CD4-positive, alpha-beta T cell (primary cell): ENCODE measurements at regions not wholly inside any gene's neighbourhood (a gene's known extent, or its start where the extent isn't known, plus 50 kb on each side); places are given as distances from the start of the nearest gene placed in this dataset.

Experiments
- ATAC-seq: fragments of 200-7000 bp; cut with Tn5 transposase; one replicate; pipeline ENCODE4 v1.10.0; 2022; ENCODE audit warnings: mild to moderate bottlenecking; ENCODE audit not compliant: poor library complexity
- CTCF ChIA-PET: fragments of 350-600 bp; sonication (Branson Sonifier 250); formaldehyde crosslinking; loops from one replicate; lab custom pipeline; 2021; ENCODE audit warnings: antibody characterized with exemption, inconsistent platforms; lab: Charles Lee
- POLR2A ChIA-PET: fragments of 350-600 bp; sonication (Branson Sonifier 250); formaldehyde crosslinking; loops from one replicate; lab custom pipeline; 2021; ENCODE audit warnings: antibody characterized with exemption, inconsistent platforms; lab: Charles Lee
- DNase-seq, 14 experiments: peaks; one replicate each; pipeline ENCODE4 v3.0.0-alpha.2; 2013 to 2020; ENCODE audit warnings: mixed read lengths in 2 of 14
- H3K27ac ChIP-seq, 2 donors: one replicate each; pipeline versions ENCODE4 v1.5.1 to v1.7.0; 2013; ENCODE audit warnings: low read length in 2 of 2, low read depth in 1 of 2, mild to moderate bottlenecking in 1 of 2
- H3K27me3 ChIP-seq, 2 experiments: 1 replicate in 1 of 2; 2 replicates in 1 of 2; pipeline versions ENCODE4 v1.6.1 to v1.7.0; 2013; ENCODE audit warnings: low read length in 2 of 2, control low read depth in 1 of 2, mild to moderate bottlenecking in 1 of 2, moderate library complexity in 1 of 2; ENCODE audit not compliant: insufficient read depth in 2 of 2, control insufficient read depth in 1 of 2
- H3K36me3 ChIP-seq: one replicate; pipeline ENCODE4 v1.6.1; 2013; ENCODE audit warnings: low read length, control low read depth; ENCODE audit not compliant: insufficient read depth
- H3K4me1 ChIP-seq: one replicate; pipeline ENCODE4 v1.6.1; 2013; ENCODE audit warnings: low read length, control low read depth; ENCODE audit not compliant: insufficient read depth
- H3K4me3 ChIP-seq: one replicate; pipeline ENCODE4 v1.5.1; 2013; ENCODE audit warnings: mild to moderate bottlenecking, low read length, moderate library complexity
- H3K9me3 ChIP-seq, 2 experiments: 1 replicate in 1 of 2; 2 replicates in 1 of 2; pipeline versions ENCODE4 v1.6.1 to v1.7.0; 2013; ENCODE audit warnings: low read length in 2 of 2, mild to moderate bottlenecking in 2 of 2, control low read depth in 1 of 2, moderate library complexity in 1 of 2; ENCODE audit not compliant: control insufficient read depth in 1 of 2, insufficient read depth in 1 of 2
- H3K27ac Mint-ChIP-seq: one replicate; pipeline ENCODE4 v1.8.0; 2020; ENCODE audit warnings: mixed read lengths
- H3K27me3 Mint-ChIP-seq: one replicate; pipeline ENCODE4 v1.8.0; 2021; ENCODE audit warnings: mixed read lengths
- H3K36me3 Mint-ChIP-seq: one replicate; pipeline ENCODE4 v1.8.0; 2021; ENCODE audit warnings: low read depth, mixed read lengths
- H3K4me1 Mint-ChIP-seq: one replicate; pipeline ENCODE4 v1.8.0; 2021; ENCODE audit warnings: low read depth, mixed read lengths
- H3K4me3 Mint-ChIP-seq: one replicate; pipeline ENCODE4 v1.8.0; 2020; ENCODE audit warnings: mild to moderate bottlenecking, mixed read lengths
- H3K9me3 Mint-ChIP-seq: one replicate; pipeline ENCODE4 v1.8.0; 2020; ENCODE audit warnings: mixed read lengths
- intact Hi-C, 2 experiments: fragments of 100-400 bp; cut with DNase I in 1 of 2; cut with micrococcal nuclease in 1 of 2; formaldehyde crosslinking; loops; one replicate each; pipeline versions ENCODE4 v1.15.1 to v1.9.0; 2023 to 2025; cut with DNase I, micrococcal nuclease
- TF ChIP-seq, protein P1 (sequence below): fragments of 200-600 bp; IDR thresholded peaks from one replicate; pipeline ENCODE4 v1.8.0; 2022; ENCODE audit warnings: antibody characterized with exemption, mild to moderate bottlenecking

DNA sequence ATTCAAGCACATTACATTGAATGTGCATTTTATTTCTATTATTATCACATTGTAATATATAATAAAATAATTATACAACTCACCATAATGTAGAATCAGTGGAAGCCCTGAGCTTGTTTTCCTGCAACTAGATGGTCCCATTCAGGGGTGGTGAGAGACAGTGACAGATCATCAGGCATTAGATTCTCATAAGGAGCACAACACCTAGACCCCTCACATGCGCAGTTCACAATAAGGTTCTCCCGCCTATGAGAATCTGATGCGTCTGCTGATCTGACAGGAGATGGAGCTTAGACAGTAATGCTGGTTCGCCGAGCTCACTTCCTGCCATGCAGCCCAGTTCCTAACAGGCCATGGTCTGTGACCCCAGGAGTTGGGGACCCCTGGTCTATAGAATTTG is 96.7 kb upstream of the RBBP6 start:
- H3K4me1 Mint-ChIP-seq = no peaks in the 10 kb centered on the region
- no peak overlapping the region for H3K27ac Mint-ChIP-seq
- POLR2A ChIA-PET = no interaction called here
- H3K4me3 ChIP-seq = no peak overlapping the region
- H3K27me3 ChIP-seq = peaks cover 0 to 2% of the 10 kb centered on the region in 2 experiments
- intact Hi-C loops = no loop called here
- H3K36me3 ChIP-seq = no peaks in the 10 kb centered on the region
- CTCF ChIA-PET = no interaction called here
- DNase-seq (no peak), ATAC-seq (no peak)
- no peaks in the 10 kb centered on the region for H3K9me3 ChIP-seq
- no peaks in the 10 kb centered on the region for H3K36me3 Mint-ChIP-seq
- H3K27ac ChIP-seq = no peak overlapping the region
- TF ChIP-seq, protein P1, sequence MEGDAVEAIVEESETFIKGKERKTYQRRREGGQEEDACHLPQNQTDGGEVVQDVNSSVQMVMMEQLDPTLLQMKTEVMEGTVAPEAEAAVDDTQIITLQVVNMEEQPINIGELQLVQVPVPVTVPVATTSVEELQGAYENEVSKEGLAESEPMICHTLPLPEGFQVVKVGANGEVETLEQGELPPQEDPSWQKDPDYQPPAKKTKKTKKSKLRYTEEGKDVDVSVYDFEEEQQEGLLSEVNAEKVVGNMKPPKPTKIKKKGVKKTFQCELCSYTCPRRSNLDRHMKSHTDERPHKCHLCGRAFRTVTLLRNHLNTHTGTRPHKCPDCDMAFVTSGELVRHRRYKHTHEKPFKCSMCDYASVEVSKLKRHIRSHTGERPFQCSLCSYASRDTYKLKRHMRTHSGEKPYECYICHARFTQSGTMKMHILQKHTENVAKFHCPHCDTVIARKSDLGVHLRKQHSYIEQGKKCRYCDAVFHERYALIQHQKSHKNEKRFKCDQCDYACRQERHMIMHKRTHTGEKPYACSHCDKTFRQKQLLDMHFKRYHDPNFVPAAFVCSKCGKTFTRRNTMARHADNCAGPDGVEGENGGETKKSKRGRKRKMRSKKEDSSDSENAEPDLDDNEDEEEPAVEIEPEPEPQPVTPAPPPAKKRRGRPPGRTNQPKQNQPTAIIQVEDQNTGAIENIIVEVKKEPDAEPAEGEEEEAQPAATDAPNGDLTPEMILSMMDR = no peak
- H3K9me3 Mint-ChIP-seq = no peaks in the 10 kb centered on the region
- no peak overlapping the region for H3K4me3 Mint-ChIP-seq
- H3K27me3 Mint-ChIP-seq = peaks cover 25% of the 10 kb centered on the region
- no peaks in the 10 kb centered on the region for H3K4me1 ChIP-seq

DNA sequence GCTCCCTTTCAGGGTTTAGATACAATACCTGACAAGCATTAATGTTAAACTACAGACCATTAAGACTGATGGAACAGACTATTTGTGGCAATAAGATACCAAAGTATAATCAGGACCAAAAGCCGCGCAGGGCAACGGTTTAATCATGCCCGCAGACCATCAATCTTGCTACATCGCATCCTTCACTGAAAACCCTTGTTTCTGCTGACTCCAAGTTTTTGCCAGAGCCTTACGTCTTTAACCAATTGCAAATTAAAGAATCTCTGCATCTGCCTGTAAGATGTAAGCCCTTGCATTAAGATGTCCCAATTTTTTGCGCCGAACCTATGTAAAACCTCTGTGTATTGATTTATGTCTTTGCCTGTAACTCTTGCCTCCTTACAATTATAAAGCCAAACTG is 94.2 kb upstream of the RBBP6 start:
- Histone ChIP-seq H3K27ac (no peak overlapping the region), H3K9me3 (no peaks in the 10 kb centered on the region), H3K4me3 (no peak overlapping the region), H3K27me3 (peaks cover 0 to 2% of the 10 kb centered on the region in 2 experiments), H3K36me3 (no peaks in the 10 kb centered on the region), H3K4me1 (no peaks in the 10 kb centered on the region)
- ChIA-PET CTCF (no interaction called here), POLR2A (no interaction called here)
- H3K4me1 Mint-ChIP-seq = no peaks in the 10 kb centered on the region
- intact Hi-C loops = no loop called here
- H3K36me3 Mint-ChIP-seq = no peaks in the 10 kb centered on the region
- H3K27ac Mint-ChIP-seq = no peak overlapping the region
- no peaks in the 10 kb centered on the region for H3K9me3 Mint-ChIP-seq
- no peak for ATAC-seq
- DNase-seq = no peak
- H3K27me3 Mint-ChIP-seq = peaks cover 14% of the 10 kb centered on the region
- TF ChIP-seq, protein P1 = no peak
- no peak overlapping the region for H3K4me3 Mint-ChIP-seq

DNA sequence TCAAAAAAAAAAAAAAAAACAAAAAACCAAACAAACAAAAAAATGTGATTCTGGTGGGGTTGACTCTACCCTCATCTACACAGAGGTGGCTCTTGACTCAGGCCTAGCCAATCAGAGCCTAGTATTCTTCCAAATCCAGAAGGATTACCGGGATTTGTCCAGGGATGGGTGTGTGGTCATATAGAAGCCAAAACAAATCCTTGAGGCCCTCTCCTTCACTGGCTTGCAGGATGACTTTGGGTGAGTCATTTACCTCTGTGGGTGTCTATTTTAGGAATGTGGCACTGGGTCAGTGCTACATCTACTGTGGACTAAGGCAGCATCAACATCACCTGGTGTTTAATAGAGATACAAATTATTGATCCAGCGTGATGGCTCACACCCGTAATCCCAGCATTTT is 93.2 kb upstream of the RBBP6 start:
- peaks cover 7% of the 10 kb centered on the region for H3K27me3 Mint-ChIP-seq
- Histone ChIP-seq H3K4me1 (no peaks in the 10 kb centered on the region), H3K4me3 (no peak overlapping the region), H3K9me3 (no peaks in the 10 kb centered on the region), H3K27ac (no peak overlapping the region), H3K36me3 (no peaks in the 10 kb centered on the region), H3K27me3 (peaks cover 0 to 2% of the 10 kb centered on the region in 2 experiments)
- no peak for DNase-seq
- TF ChIP-seq, protein P1 = no peak
- ChIA-PET CTCF (no interaction called here), POLR2A (no interaction called here)
- no peaks in the 10 kb centered on the region for H3K9me3 Mint-ChIP-seq
- intact Hi-C loops = no loop called here
- no peaks in the 10 kb centered on the region for H3K36me3 Mint-ChIP-seq
- H3K4me1 Mint-ChIP-seq = no peaks in the 10 kb centered on the region
- no peak overlapping the region for H3K27ac Mint-ChIP-seq
- no peak overlapping the region for H3K4me3 Mint-ChIP-seq
- no peak for ATAC-seq
